HG02852 (cell line): ENCODE measurements at regions not wholly inside any gene's neighbourhood (a gene's known extent, or its start where the extent isn't known, plus 50 kb on each side); places are given as distances from the start of the nearest gene placed in this dataset.
"Not testable (repeated sequence)": the region's sequence is repeated elsewhere in the genome, so short reads cannot be mapped to it uniquely, and the experiment has no call there.

Experiments
- ATAC-seq: cut with Tn5 transposase; IDR thresholded peaks from one replicate; pipeline ENCODE4 v1.9.1; 2021; ENCODE audit warnings: mild to moderate bottlenecking, moderate library complexity; ENCODE audit not compliant: unreplicated experiment

GRCh38 chr5:125914471-125914870, 508.7 kb upstream of the GRAMD2B start:
- no peak for ATAC-seq

- not testable (repeated sequence) for ATAC-seq
Measured at GRCh38 chr5:125923958-125924357, 499.3 kb upstream of the GRAMD2B start.

- ATAC-seq, result peak; percentile 44
Measured at GRCh38 chr5:125926172-125926571, 497.0 kb upstream of the GRAMD2B start.

- no peak for ATAC-seq
Measured at GRCh38 chr5:125928663-125929062, 494.5 kb upstream of the GRAMD2B start.

GRCh38 chr5:125950012-125950615, 473.1 kb upstream of the GRAMD2B start:
- no peak for ATAC-seq

DNA sequence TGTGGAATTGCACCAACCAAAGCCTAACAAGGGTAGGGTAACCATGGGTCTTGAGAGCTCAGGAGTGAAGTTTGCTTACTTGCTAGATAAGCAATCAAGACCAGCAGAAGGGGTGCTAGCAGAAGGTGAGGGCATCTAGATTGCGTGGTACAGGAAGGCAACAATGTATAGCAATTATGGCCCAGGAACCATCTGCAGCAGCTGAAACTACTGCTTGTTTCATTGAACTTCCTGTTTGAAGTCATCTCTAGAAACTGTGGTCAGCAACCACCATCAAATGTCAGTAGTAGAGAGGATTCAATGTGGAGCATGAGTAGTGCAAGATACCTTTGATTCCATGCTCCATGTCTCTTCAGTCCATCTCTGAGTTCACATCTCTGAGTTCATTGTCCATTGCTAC, 462.1 kb upstream of the GRAMD2B start:
- peak; percentile 99 for ATAC-seq

- no peak for ATAC-seq
Measured at GRCh38 chr5:125965577-125965976, 457.6 kb upstream of the GRAMD2B start.

GRCh38 chr5:125967576-125967975, 455.6 kb upstream of the GRAMD2B start:
- ATAC-seq, result no peak

DNA sequence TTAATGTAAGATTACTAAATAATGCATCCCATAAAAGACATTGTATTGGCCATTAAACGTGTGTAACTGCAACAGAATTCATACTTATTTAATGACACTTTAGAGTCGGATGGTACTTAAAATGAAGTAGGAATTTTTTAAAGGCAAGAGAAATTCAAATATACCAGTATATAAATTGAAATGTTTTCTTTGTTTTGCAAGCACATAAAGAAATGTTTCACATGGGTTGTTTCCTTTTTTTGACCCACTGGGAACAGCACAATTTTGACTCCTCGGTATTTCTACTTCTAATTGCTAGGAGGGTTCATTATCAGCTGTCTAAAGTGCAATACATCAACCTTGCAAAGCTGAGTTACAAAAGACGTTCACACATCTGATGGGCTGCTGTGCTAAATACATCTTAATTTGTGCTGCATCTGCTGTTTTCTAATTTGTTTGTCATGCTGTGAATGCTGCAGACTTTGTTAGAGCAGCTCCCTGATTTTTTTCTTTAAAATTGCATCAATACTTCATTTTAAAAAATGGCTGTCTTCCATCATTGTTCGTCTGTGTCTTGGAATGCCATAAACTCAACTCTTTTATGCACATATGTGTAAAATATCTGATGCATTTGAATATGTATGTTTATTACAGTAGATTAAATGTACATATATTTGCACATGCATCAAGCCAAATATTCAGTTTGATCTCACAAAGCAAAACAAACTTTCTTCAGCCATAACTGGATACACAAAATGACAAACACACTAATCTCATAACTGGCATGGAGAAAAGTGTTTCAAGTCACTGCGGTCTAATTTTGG, 454.0 kb upstream of the GRAMD2B start:
- ATAC-seq, result no peak

GRCh38 chr5:125969814-125970171, 453.4 kb upstream of the GRAMD2B start:
- ATAC-seq, result no peak

GRCh38 chr5:125970631-125971307, 452.4 kb upstream of the GRAMD2B start:
- no peak for ATAC-seq

GRCh38 chr5:125972706-125973105, 450.5 kb upstream of the GRAMD2B start:
- ATAC-seq, result no peak

DNA sequence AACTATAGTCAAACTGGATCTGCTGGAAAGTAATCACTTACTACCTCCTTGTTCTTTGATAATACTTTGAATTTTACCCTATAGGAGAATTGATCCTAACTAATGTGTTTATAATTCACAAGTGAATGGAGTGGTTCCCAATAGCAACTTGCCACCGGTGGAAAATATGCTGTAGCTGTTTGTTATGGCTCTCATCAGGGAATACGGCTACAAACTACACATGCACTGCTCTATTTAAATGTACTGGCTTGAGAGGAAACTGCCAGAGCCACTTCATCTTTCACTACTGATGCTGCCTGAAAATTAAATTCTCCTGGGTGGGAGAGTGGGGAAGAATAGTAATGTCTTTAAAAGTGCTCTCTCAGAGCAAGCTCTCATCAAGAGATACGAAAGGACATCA, 448.5 kb upstream of the GRAMD2B start:
- ATAC-seq, result no peak

DNA sequence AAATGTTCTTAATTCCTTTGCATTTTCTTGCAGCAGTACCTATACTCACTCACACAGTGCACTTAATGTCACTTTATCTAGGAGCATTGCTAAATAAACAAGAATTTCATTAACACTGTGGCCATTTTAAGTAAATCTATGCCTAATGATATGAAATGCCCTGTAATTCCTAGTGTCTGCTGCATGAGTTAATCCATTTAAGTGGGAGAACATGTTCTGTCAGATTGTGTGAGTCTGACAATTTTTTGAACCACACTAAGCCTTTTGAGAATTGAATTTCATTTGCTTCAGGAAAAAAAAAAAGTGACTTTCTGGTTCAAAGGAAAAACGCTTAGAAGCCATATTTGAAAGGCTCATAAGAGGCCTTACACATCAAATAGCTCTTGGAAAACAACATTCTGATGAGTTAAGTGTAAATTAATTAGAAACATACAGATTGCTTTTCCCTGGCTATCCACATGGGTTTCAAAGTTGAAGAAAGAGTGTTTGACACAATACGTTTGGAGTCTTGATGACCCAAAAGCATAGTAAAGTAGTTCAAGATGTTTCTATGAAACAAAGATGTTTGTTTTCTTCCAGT, 446.7 kb upstream of the GRAMD2B start:
- ATAC-seq, result no peak

DNA sequence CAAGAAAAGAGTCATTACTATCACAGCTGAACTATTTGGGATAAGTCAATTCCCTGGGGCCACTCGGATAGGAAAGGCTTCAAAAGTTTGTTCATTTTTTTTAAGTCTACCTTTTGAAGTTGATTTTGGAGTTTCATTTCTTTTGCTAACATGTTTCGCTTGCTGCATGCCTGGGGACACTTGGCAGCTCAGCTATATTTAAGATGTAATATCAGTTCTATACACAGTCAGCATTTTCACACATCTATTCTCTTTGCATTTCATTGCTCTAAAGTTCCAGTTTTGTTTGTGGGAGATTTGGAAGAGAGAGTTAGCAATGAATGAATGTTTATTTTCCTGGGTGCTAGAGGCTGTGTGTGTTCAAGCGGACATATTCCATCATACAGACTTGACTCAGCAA, 445.2 kb upstream of the GRAMD2B start:
- ATAC-seq, result no peak

- ATAC-seq, result no peak
Measured at GRCh38 chr5:125979636-125980035, 443.6 kb upstream of the GRAMD2B start.

GRCh38 chr5:125981016-125981415, 442.2 kb upstream of the GRAMD2B start:
- no peak for ATAC-seq

DNA sequence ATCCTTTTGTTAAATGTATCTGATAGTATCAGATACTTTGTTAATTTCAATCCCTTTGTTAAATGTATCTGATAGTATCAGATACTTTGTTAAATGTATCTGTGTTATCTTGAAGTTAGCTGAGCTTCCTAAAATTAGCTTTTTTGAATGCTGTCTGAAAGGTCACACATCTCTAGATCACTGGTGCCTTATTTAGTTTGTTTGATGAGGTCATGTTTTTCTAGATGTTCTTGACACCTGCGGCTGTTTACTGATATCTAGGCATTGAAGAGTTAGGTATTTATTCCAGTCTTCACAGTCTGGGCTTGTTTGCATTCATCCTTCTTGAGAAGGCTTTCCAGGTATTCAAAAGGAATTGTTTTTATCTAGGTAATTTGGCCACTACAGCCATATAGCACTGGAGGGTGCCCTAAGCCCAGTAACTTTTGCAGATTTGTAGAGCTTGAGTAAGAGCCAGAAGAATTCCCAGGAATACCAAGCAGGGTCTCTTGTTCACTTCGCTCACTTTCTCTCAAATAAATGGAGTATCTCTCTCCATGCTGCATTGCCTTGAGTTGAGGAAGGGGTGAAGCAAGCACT, 435.4 kb upstream of the GRAMD2B start:
- ATAC-seq, result no peak

DNA sequence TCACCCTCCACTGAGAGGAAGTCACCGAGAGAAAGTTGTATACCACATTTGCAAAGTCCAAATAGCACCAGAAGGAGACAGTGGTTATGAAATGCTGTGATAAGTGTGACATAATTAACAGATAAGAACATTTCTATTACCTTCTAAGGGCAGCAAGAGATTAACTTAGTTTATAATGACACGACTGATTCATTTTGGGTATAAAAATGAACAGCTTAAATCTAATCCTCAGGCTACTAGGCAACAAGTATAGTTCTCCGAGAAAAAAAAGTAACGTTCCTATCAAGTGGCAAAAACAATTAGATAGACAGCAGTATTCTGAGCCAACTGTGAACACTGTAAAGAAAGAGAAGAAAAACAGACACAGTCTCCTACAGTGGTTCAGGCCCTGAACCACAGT, 431.2 kb upstream of the GRAMD2B start:
- ATAC-seq, result no peak

GRCh38 chr5:125999271-126000030, 423.8 kb upstream of the GRAMD2B start:
- ATAC-seq, result not testable (repeated sequence)

DNA sequence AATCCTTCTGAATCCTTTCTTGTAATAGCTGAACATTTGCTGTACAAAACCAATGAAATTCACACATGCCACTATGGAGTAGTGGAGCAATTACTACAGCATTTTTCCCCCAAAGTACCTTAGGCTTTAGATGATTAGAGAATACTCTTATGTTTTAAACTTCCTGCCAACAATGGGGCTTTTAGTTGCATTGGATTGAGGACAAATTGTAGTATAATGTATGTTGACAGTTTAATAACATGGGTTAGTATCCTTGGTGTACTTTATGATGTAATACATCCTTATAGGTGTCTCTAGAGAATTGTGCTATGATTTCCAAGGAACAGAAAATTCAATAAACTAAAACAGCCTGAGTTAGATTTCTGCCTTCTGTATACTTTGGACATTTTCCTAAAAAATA, 422.7 kb upstream of the GRAMD2B start:
- no peak for ATAC-seq
